MM.1S (cell line): ENCODE measurements at regions not wholly inside any gene's neighbourhood (a gene's known extent, or its start where the extent isn't known, plus 50 kb on each side); places are given as distances from the start of the nearest gene placed in this dataset.

Experiments used
- EZH2 ChIP-seq: fragments of 300-600 bp; sonication (generic); optimal IDR thresholded peaks from 2 replicates; pipeline ENCODE3; 2017; ENCODE audit warnings: low read depth, mild to moderate bottlenecking, antibody characterized with exemption, low read length, mixed read lengths
- TF ChIP-seq, protein P1 (sequence below): fragments of 300-600 bp; sonication (generic); IDR thresholded peaks from 2 replicates; pipeline ENCODE4 v1.5.1; 2016; ENCODE audit warnings: antibody characterized with exemption, low read length, mixed read lengths

DNA sequence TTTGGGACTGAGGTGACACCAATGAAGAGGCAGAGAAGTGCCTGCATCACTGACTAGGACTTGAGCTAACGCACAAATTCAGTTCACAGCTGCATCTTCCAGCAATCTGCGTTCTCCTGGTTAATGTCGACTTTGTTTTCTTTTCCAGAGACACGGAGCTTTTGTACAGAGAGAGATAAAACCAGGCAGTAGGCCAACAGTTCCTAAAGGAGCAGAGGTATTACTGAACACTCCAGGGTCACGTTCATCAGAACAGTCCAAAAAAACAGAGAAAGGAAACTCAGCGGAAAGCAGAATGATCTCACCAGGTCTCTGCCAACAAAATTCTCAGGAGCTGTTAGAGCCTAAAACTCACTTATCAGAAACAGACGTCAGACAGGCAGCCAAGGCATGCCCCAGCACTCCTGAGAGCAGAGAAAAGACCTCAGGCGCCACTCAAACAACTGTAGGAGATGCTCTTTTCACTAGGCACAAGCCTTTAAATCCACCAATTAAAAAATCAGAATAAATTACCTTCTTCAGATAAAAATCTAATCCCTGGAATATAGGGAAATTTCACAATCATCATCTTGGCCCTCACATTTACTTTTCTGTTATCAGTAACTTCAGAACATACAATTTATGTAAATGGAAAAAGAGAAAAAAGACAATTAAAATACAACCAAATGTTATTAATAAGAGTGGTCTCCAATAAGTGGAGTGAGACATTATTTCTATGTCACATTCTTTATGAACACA is 95.9 kb upstream of the SPTBN1 start:
- TF ChIP-seq, protein P1, sequence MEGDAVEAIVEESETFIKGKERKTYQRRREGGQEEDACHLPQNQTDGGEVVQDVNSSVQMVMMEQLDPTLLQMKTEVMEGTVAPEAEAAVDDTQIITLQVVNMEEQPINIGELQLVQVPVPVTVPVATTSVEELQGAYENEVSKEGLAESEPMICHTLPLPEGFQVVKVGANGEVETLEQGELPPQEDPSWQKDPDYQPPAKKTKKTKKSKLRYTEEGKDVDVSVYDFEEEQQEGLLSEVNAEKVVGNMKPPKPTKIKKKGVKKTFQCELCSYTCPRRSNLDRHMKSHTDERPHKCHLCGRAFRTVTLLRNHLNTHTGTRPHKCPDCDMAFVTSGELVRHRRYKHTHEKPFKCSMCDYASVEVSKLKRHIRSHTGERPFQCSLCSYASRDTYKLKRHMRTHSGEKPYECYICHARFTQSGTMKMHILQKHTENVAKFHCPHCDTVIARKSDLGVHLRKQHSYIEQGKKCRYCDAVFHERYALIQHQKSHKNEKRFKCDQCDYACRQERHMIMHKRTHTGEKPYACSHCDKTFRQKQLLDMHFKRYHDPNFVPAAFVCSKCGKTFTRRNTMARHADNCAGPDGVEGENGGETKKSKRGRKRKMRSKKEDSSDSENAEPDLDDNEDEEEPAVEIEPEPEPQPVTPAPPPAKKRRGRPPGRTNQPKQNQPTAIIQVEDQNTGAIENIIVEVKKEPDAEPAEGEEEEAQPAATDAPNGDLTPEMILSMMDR: no peak
- no peak for TF ChIP-seq EZH2
